Endothelial cell of umbilical vein (primary cell): ENCODE measurements at regions not wholly inside any gene's neighbourhood (a gene's known extent, or its start where the extent isn't known, plus 50 kb on each side); places are given as distances from the start of the nearest gene placed in this dataset.
"Not testable (repeated sequence)": the region's sequence is repeated elsewhere in the genome, so short reads cannot be mapped to it uniquely, and the experiment has no call there.

Experiments used
- BruUV-seq: library from RNA; stranded (reverse); fragments of 400-500 nt; replicated peaks from 2 replicates; lab custom pipeline; 2021; lab: Mats Ljungman, UMichigan
- CTCF ChIA-PET: fragments of 300-600, 350-600 bp; sonication (Branson Sonifier 250); formaldehyde crosslinking; loops from one replicate; lab custom pipeline; 2021; ENCODE audit warnings: antibody characterized with exemption, inconsistent platforms; lab: Charles Lee
- POLR2A ChIA-PET: fragments of 300-600, 350-600 bp; sonication (Branson Sonifier 250); formaldehyde crosslinking; loops from one replicate; lab custom pipeline; 2021; ENCODE audit warnings: antibody characterized with exemption, inconsistent platforms; lab: Charles Lee
- DNase-seq: peaks from one replicate; pipeline ENCODE4 v3.0.0-alpha.2; 2011; ENCODE audit warnings: low read depth, low spot score
- FAIRE-seq: peaks from 2 replicates; lab custom pipeline; 2011; peaks lifted over from hg19 to GRCh38; lab: Jason Lieb, UNC
- H2AFZ ChIP-seq: 2 replicates; pipeline ENCODE4 v1.6.0; 2012; ENCODE audit warnings: low read depth, low read length, control low read depth, inconsistent platforms
- H3K27ac ChIP-seq: 2 replicates; pipeline ENCODE4 v1.5.1; 2011; ENCODE audit warnings: low read depth, mild to moderate bottlenecking, control low read depth, low read length, moderate library complexity; ENCODE audit not compliant: insufficient read depth
- H3K27me3 ChIP-seq, 2 experiments: 2 replicates each; pipeline versions ENCODE4 v1.6.0 to v1.6.1; 2011; ENCODE audit warnings: low read length in 2 of 2, mixed read lengths in 1 of 2; ENCODE audit not compliant: control insufficient read depth in 2 of 2, insufficient read depth in 2 of 2
- H3K36me3 ChIP-seq, 2 experiments: 2 replicates in 1 of 2; 3 replicates in 1 of 2; pipeline ENCODE4 v1.5.1; 2011; ENCODE audit warnings: low read length in 2 of 2, mild to moderate bottlenecking in 1 of 2, moderate library complexity in 1 of 2; ENCODE audit not compliant: control insufficient read depth in 2 of 2, insufficient read depth in 2 of 2; ENCODE audit errors: extremely low read depth in 1 of 2
- H3K4me1 ChIP-seq: 3 replicates; pipeline ENCODE4 v1.5.1; 2011; ENCODE audit warnings: mild to moderate bottlenecking, low read length; ENCODE audit not compliant: control insufficient read depth, insufficient read depth; ENCODE audit errors: extremely low read depth
- H3K4me2 ChIP-seq: 2 replicates; pipeline ENCODE4 v1.6.1; 2011; ENCODE audit warnings: low read length, control low read depth, mixed read lengths; ENCODE audit not compliant: insufficient read depth
- H3K4me3 ChIP-seq, 3 experiments: fragments of 200-600 bp in 1 of 3; sonication (generic), shearing (Covaris generic) in 1 of 3; replicated peaks in 1 of 3; 2 replicates each; pipeline ENCODE4 v1.5.1; 2011 to 2016; ENCODE audit warnings: control low read depth in 3 of 3, low read length in 3 of 3, mild to moderate bottlenecking in 2 of 3, inconsistent platforms in 1 of 3, low read depth in 1 of 3, moderate library complexity in 1 of 3; ENCODE audit not compliant: insufficient read depth in 1 of 3
- H3K79me2 ChIP-seq: 2 replicates; pipeline ENCODE4 v1.6.0; 2012; ENCODE audit warnings: low read length, inconsistent platforms; ENCODE audit not compliant: control insufficient read depth, insufficient read depth
- H3K9ac ChIP-seq: replicated peaks from 2 replicates; pipeline ENCODE3; 2011; ENCODE audit warnings: low read length, control low read depth; ENCODE audit not compliant: insufficient read depth; ENCODE audit errors: extremely low read depth
- H3K9me1 ChIP-seq: replicated peaks from 3 replicates; pipeline ENCODE4 v1.6.0; 2011; ENCODE audit warnings: mild to moderate bottlenecking, low read length; ENCODE audit not compliant: control insufficient read depth, insufficient read depth; ENCODE audit errors: extremely low read depth
- H3K9me3 ChIP-seq: replicated peaks from 2 replicates; pipeline ENCODE4 v1.5.1; 2012; ENCODE audit warnings: low read length, inconsistent platforms; ENCODE audit not compliant: control insufficient read depth, insufficient read depth
- H4K20me1 ChIP-seq: replicated peaks from 2 replicates; pipeline ENCODE3; 2011; ENCODE audit warnings: mild to moderate bottlenecking, low read length; ENCODE audit not compliant: control insufficient read depth, insufficient read depth; ENCODE audit errors: extremely low read depth
- dilution Hi-C: fragments of 300-500 bp; cut with MboI; formaldehyde crosslinking; loops from one replicate; pipeline ENCODE4 v1.15.0; 2019; ENCODE audit warnings: low sequenced_read_pairs; ENCODE audit not compliant: extremely low pct_ligation_motif_present
- intact Hi-C: fragments of 100-400 bp; cut with micrococcal nuclease; formaldehyde crosslinking; loops from one replicate; pipeline ENCODE4 v1.10.0; 2022

DNA sequence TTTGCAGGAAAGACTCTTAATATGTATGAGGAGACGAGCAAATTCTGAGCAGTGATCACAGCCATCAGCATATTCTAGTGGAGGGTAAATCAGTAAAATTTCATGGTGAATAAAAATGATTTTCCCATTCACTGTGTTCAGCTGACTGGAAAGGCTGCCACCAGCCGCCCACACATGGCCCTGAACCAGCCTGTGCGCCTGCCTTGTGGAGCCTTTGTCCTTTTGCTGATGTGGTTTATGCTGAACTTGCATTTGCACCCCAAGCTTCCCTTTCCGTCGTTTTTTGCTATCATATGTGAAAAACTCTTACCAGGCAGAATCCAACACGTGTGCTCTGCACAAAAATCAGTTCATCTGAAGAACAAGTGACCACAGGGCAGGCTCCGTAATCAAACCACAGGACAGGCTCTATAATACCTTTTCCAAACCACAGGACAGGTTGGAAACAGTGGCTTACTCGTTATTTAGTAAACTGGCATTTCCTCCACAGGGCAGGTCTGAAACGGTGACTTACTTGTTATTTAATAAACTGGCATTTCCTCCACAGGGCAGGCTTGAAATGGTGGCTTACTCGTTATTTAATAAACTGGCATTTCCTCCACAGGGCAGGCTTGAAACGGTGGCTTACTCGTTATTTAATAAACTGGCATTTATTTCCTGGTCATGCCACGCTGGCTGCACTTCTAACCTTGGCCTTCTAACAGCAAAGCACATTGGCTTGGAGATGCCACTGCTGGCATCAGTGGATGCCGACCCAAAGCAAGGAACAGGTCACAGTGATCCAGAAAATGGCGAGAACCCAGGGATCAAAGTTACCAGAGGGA is 58.4 kb upstream of the TNK2 start:
- H3K9ac ChIP-seq, H3K79me2 ChIP-seq, H3K4me1 ChIP-seq, H2AFZ ChIP-seq, POLR2A ChIA-PET, DNase-seq, intact Hi-C loops, CTCF ChIA-PET, dilution Hi-C loops, H3K9me3 ChIP-seq, H4K20me1 ChIP-seq, H3K27me3 ChIP-seq, H3K4me3 ChIP-seq, H3K9me1 ChIP-seq, BruUV-seq, FAIRE-seq, H3K27ac ChIP-seq, H3K4me2 ChIP-seq: not testable (repeated sequence)
- peaks cover 4 to 17% of the 10 kb centered on the region in 2 experiments for H3K36me3 ChIP-seq

DNA sequence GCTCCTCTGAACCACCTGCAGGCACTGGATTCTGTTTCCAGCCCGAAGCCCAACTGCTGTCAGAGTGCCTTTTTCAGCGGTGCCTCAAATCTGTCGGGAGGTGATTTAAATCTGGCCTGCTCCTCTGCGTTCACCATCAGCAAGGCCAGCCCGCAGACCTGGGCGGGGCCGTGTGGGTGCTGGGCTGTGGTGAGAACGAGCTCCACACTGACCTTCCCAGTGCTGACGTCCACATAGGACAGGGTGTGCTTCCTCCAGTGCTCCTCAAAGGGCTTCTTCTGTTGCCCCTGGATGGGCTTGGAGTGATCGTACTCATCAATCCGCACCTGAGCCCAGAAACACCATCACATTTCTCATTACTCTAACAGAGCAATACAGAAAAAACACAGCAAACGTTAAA is 56.9 kb upstream of the TNK2 start:
- H3K27me3 ChIP-seq, H3K4me1 ChIP-seq, BruUV-seq, H3K79me2 ChIP-seq, POLR2A ChIA-PET, DNase-seq, H3K9ac ChIP-seq, H4K20me1 ChIP-seq, H3K9me1 ChIP-seq, CTCF ChIA-PET, H3K9me3 ChIP-seq, FAIRE-seq, H2AFZ ChIP-seq, H3K27ac ChIP-seq, H3K4me2 ChIP-seq, dilution Hi-C loops, H3K4me3 ChIP-seq, intact Hi-C loops: not testable (repeated sequence)
- H3K36me3 ChIP-seq = peaks cover 2 to 15% of the 10 kb centered on the region in 2 experiments

DNA sequence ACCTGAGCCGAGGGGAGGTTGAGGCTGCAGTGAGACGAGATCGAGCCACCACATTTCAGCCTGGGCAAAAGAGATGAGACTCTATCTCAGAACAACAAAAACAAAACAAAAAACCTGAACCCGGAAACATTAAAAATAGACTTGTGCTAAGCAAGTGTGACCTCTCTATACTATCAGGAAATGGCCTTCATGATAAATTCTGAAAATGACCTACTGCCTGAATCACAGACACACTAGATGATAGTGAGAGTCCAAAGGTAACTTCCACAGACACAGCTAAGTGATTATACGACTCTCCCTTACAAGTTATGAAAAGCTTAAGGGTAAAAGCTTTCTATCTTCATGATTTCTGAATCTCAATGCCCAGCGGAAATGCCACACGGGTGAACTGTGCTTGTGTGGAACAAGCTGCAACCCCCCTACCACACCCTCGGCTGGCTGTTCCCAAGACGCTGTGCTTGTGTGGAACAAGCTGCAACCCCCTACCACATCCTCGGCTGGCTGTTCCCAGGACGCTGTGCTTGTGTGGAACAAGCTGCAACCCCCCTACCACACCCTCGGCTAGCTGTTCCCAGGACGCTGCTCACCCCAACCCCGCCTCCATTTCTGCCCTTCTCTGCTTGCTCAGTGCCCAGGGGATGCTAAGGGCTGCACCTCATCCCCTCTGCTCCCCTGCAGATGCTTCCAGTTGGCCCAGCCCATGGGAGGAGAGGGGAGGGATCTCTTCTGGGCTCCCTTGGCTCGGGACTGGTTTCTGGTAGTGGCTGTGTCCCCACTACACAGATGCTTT is 56.2 kb upstream of the TNK2 start:
- H3K9ac ChIP-seq, dilution Hi-C loops, H3K27ac ChIP-seq, FAIRE-seq, intact Hi-C loops, H3K79me2 ChIP-seq, H3K9me1 ChIP-seq, CTCF ChIA-PET, H4K20me1 ChIP-seq, POLR2A ChIA-PET, BruUV-seq, H3K9me3 ChIP-seq, H3K4me2 ChIP-seq, H3K4me3 ChIP-seq, H2AFZ ChIP-seq, H3K27me3 ChIP-seq, H3K4me1 ChIP-seq, DNase-seq: not testable (repeated sequence)
- H3K36me3 ChIP-seq = peaks cover 0 to 11% of the 10 kb centered on the region in 2 experiments

DNA sequence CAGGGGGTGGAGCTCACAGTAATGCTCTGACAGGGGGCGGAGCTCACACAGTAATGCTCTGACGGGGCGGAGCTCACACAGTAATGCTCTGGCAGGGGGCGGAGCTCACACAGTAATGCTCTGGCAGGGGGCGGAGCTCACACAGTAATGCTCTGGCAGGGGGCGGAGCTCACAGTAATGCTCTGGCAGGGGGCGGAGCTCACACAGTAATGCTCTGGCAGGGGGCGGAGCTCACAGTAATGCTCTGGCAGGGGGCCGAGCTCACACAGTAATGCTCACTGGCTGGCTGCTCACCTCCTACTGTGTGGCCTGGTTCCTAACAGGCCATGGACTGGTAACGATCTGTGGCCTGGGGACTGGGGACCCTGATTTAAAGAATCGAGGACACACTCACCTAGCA is 53.9 kb upstream of the TNK2 start:
- H3K27me3 ChIP-seq, CTCF ChIA-PET, H4K20me1 ChIP-seq, POLR2A ChIA-PET, H3K4me1 ChIP-seq, H3K4me2 ChIP-seq, DNase-seq, H3K9me3 ChIP-seq, intact Hi-C loops, H3K4me3 ChIP-seq, H3K9me1 ChIP-seq, dilution Hi-C loops, H2AFZ ChIP-seq, H3K79me2 ChIP-seq, FAIRE-seq, BruUV-seq, H3K27ac ChIP-seq, H3K9ac ChIP-seq: not testable (repeated sequence)
- H3K36me3 ChIP-seq = peaks cover 0 to 13% of the 10 kb centered on the region in 2 experiments
